ENCODE measurements at regions not wholly inside any gene's neighbourhood (a gene's known extent, or its start where the extent isn't known, plus 50 kb on each side); places are given as distances from the start of the nearest gene placed in this dataset.
A peak's percentile ranks its signal among the peaks of the same experiment; 100 is the strongest.

GRCh38 chr20:43840382-43841070, 74.1 kb upstream of the TOX2 start:
- H3K9me2 ChIP-seq (ENCODE audit: insufficient read depth): no peaks in the 10 kb centered on the region
- no peak overlapping the region for H3K4me3 ChIP-seq
- Mint-ChIP-seq H3K36me3 (ENCODE audit: low read depth) (no peaks in the 10 kb centered on the region; the same call in 2 of the 3 replicates), H3K9me3 (no peaks in the 10 kb centered on the region), H3K27ac (no peak overlapping the region), H3K27me3 (ENCODE audit: insufficient read depth, low read depth, poor library complexity) (peaks cover 8% of the 10 kb centered on the region), H3K4me1 (peaks cover 3% of the 10 kb centered on the region; the same call in 2 of the 3 replicates), H3K4me3 (no peak overlapping the region)
- H3K4me1 ChIP-seq (ENCODE audit: insufficient read depth): no peaks in the 10 kb centered on the region
- TF ChIP-seq CREB1 (CRISPR knock-in tag; IDR thresholded peaks at IDR 0.05; ENCODE audit: low read depth): no peak
- TF ChIP-seq REST (IDR thresholded peaks at IDR 0.05; ENCODE audit: unreplicated experiment): no peak
- TF ChIP-seq CTCF (conservative IDR thresholded peaks at IDR 0.05; ENCODE audit: low read depth in 2 of 2): peak; percentile 56 to 73
- H3K79me2 ChIP-seq (replicated peaks; ENCODE audit: insufficient read depth): no peaks in the 10 kb centered on the region
- H3K4me2 ChIP-seq: no peak overlapping the region
- no peak overlapping the region for H3K27ac ChIP-seq (ENCODE audit: low read depth)
- H2AFZ ChIP-seq: no peak overlapping the region
- no peaks in the 10 kb centered on the region for H4K20me1 ChIP-seq (replicated peaks; ENCODE audit: insufficient read depth)
- ATAC-seq (peak; percentile 93), DNase-seq (ENCODE audit: low spot score) (peak; percentile 83)
- no peaks in the 10 kb centered on the region for H3K27me3 ChIP-seq (ENCODE audit: insufficient read depth)
- H3F3A ChIP-seq (replicated peaks; ENCODE audit: low read depth): no peaks in the 10 kb centered on the region
- H3K36me3 ChIP-seq (ENCODE audit: insufficient read depth): no peaks in the 10 kb centered on the region

- Mint-ChIP-seq H3K27me3 (ENCODE audit: insufficient read depth, low read depth, poor library complexity) (peaks cover 6% of the 10 kb centered on the region), H3K36me3 (ENCODE audit: low read depth) (no peaks in the 10 kb centered on the region; the same call in 2 of the 3 replicates)
- TF ChIP-seq NANOG (IDR thresholded peaks at IDR 0.05; ENCODE audit: borderline replicate concordance): no peak
- no peak for TF ChIP-seq STAT1 (IDR thresholded peaks at IDR 0.05; ENCODE audit: unreplicated experiment)
- TF ChIP-seq POLR2AphosphoS5 (IDR thresholded peaks at IDR 0.05; ENCODE audit: low read depth): no peak
- TF ChIP-seq EZH2phosphoT487 (IDR thresholded peaks at IDR 0.05; ENCODE audit: unreplicated experiment): no peak
- no peak for TF ChIP-seq ZNF331 (CRISPR knock-in tag; IDR thresholded peaks at IDR 0.05; ENCODE audit: low read depth)
- TF ChIP-seq JUNB (IDR thresholded peaks at IDR 0.05; ENCODE audit: unreplicated experiment): no peak
- no peak for TF ChIP-seq CTCF (conservative IDR thresholded peaks at IDR 0.05; ENCODE audit: low read depth in 2 of 2)
Observed at GRCh38 chr20:43839793-43840199, 74.9 kb upstream of the TOX2 start.

More at GRCh38 chr20:43839793-43840199, 74.9 kb upstream of the TOX2 start:
- no peaks in the 10 kb centered on the region for H3K79me2 ChIP-seq (replicated peaks; ENCODE audit: insufficient read depth)
- no peak overlapping the region for H3K4me3 ChIP-seq
- no peak overlapping the region for H2AFZ ChIP-seq
- H3K27me3 ChIP-seq (ENCODE audit: insufficient read depth): no peaks in the 10 kb centered on the region
- no peak overlapping the region for H3K27ac ChIP-seq (ENCODE audit: low read depth)
- H3K4me3 Mint-ChIP-seq: no peak overlapping the region
- no peaks in the 10 kb centered on the region for H3F3A ChIP-seq (replicated peaks; ENCODE audit: low read depth)
- H3K9me2 ChIP-seq (ENCODE audit: insufficient read depth): no peaks in the 10 kb centered on the region
- H3K4me2 ChIP-seq: no peak overlapping the region
- no peaks in the 10 kb centered on the region for H3K4me1 ChIP-seq (ENCODE audit: insufficient read depth)
- ATAC-seq (no peak), DNase-seq (ENCODE audit: low spot score) (no peak)
- no peaks in the 10 kb centered on the region for H3K9me3 Mint-ChIP-seq
- H4K20me1 ChIP-seq (replicated peaks; ENCODE audit: insufficient read depth): no peaks in the 10 kb centered on the region
- peaks cover 3% of the 10 kb centered on the region; the same call in 2 of the 3 replicates for H3K4me1 Mint-ChIP-seq
- H3K27ac Mint-ChIP-seq: no peak overlapping the region
- no peaks in the 10 kb centered on the region for H3K36me3 ChIP-seq (ENCODE audit: insufficient read depth)
